OCI-LY3 (cell line): ENCODE measurements at regions not wholly inside any gene's neighbourhood (a gene's known extent, or its start where the extent isn't known, plus 50 kb on each side); places are given as distances from the start of the nearest gene placed in this dataset.

Experiments
- H2AFZ ChIP-seq: fragments of 200-600, 300-600 bp; shearing (Covaris generic); 2 replicates; pipeline ENCODE4 v1.6.0; 2014; ENCODE audit warnings: antibody characterized with exemption, low read depth, low read length
- H3K27ac ChIP-seq: fragments of 200-600, 300-600 bp; sonication (generic); 2 replicates; pipeline ENCODE4 v1.5.1; 2014; ENCODE audit warnings: mild to moderate bottlenecking, low read length, moderate library complexity, mixed read lengths
- H3K27me3 ChIP-seq: fragments of 200-600, 300-600 bp; sonication (generic); 2 replicates; pipeline ENCODE4 v1.6.1; 2014; ENCODE audit warnings: low read depth, low read length, mixed read lengths
- H3K36me3 ChIP-seq: fragments of 200-600, 300-600 bp; sonication (generic); replicated peaks from 2 replicates; pipeline ENCODE3; 2014; ENCODE audit warnings: low read depth, low read length, mixed read lengths
- H3K4me1 ChIP-seq: fragments of 300-600, 200-600 bp; sonication (generic); 2 replicates; pipeline ENCODE4 v1.6.1; 2014; ENCODE audit warnings: low read length, mixed read lengths
- H3K4me2 ChIP-seq: fragments of 200-600, 300-600 bp; sonication (generic); 2 replicates; pipeline ENCODE4 v1.6.1; 2014; ENCODE audit warnings: low read length, mixed read lengths
- H3K4me3 ChIP-seq: fragments of 300-600, 200-600 bp; sonication (generic); 2 replicates; pipeline ENCODE4 v1.5.1; 2014; ENCODE audit warnings: antibody characterized with exemption, mild to moderate bottlenecking, low read length, moderate library complexity
- H3K79me2 ChIP-seq: fragments of 300-600, 200-600 bp; shearing (Covaris generic); 2 replicates; pipeline ENCODE4 v1.6.1; 2014; ENCODE audit warnings: mild to moderate bottlenecking, low read length, mixed read lengths
- H3K9ac ChIP-seq: fragments of 300-600, 200-600 bp; shearing (Covaris generic); 2 replicates; pipeline ENCODE4 v1.6.0; 2014; ENCODE audit warnings: mild to moderate bottlenecking, low read length, moderate library complexity
- H3K9me3 ChIP-seq: fragments of 200-600, 300-600 bp; shearing (Covaris generic); 2 replicates; pipeline ENCODE4 v1.6.1; 2014; ENCODE audit warnings: low read length, mixed read lengths; ENCODE audit not compliant: insufficient read depth
- H4K20me1 ChIP-seq: fragments of 200-600, 300-600 bp; sonication (generic); 2 replicates; pipeline ENCODE4 v1.6.1; 2016; ENCODE audit warnings: low read length, mixed read lengths; ENCODE audit not compliant: insufficient read depth
- CTCF ChIP-seq: fragments of 200-600, 300-600 bp; sonication (generic); IDR thresholded peaks from 2 replicates; pipeline ENCODE4 v1.5.1; 2014; ENCODE audit warnings: antibody characterized with exemption, low read length, low read depth
- EZH2phosphoT487 ChIP-seq: fragments of 200-600 bp; shearing (Covaris generic); IDR thresholded peaks from 2 replicates; pipeline ENCODE4 v1.6.1; 2018; ENCODE audit warnings: antibody characterized with exemption, mixed run types, low read depth

DNA sequence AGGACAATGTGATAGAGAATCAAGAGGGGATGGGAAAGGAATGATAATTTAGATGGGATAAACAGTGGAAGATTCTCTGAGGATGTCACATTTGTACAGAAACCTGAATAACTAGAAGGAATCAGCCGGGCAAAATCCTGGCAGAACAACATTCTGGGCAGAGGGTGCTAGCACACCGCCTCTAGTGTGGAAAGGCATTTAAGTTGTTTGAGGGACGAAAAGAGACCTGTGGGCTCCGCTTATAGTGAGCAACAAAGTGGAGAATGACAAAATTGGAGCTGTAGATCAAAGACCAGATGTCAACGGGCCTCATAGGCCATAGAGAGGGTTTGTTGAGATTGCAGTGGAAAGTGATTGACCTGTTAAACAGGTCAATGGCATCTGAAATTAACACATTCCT lies 596.0 kb upstream of the SLIT2 start:
- no peak overlapping the region for H3K27ac ChIP-seq
- no peaks in the 10 kb centered on the region for H3K36me3 ChIP-seq
- 0 out of 2 replicates have a peak overlapping the region, but pooled peaks have one; percentile 11 for H2AFZ ChIP-seq
- H3K79me2 ChIP-seq: no peaks in the 10 kb centered on the region
- H3K4me3 ChIP-seq: no peak overlapping the region
- TF ChIP-seq CTCF: no peak
- TF ChIP-seq EZH2phosphoT487: no peak
- H3K27me3 ChIP-seq: no peaks in the 10 kb centered on the region
- H3K9ac ChIP-seq: no peak overlapping the region
- no peaks in the 10 kb centered on the region for H3K9me3 ChIP-seq
- no peaks in the 10 kb centered on the region for H3K4me1 ChIP-seq
- no peak overlapping the region for H3K4me2 ChIP-seq
- no peaks in the 10 kb centered on the region for H4K20me1 ChIP-seq

- no peak overlapping the region for H3K9ac ChIP-seq
- H3K9me3 ChIP-seq: no peaks in the 10 kb centered on the region
- no peak overlapping the region for H3K27ac ChIP-seq
- no peak overlapping the region for H3K4me3 ChIP-seq
- H3K4me2 ChIP-seq: no peak overlapping the region
- no peaks in the 10 kb centered on the region for H3K79me2 ChIP-seq
- H4K20me1 ChIP-seq: no peaks in the 10 kb centered on the region
- H3K36me3 ChIP-seq: no peaks in the 10 kb centered on the region
- H3K4me1 ChIP-seq: no peaks in the 10 kb centered on the region
- no peaks in the 10 kb centered on the region for H3K27me3 ChIP-seq
- H2AFZ ChIP-seq: no peak overlapping the region
- TF ChIP-seq CTCF (no peak), EZH2phosphoT487 (no peak)
Measured at GRCh38 chr4:19650903-19651864, 600.5 kb upstream of the SLIT2 start.

GRCh38 chr4:19645589-19645988 lies 606.1 kb upstream of the SLIT2 start:
- Histone ChIP-seq H3K9me3 (no peaks in the 10 kb centered on the region), H4K20me1 (no peaks in the 10 kb centered on the region), H3K79me2 (no peaks in the 10 kb centered on the region), H3K4me3 (no peak overlapping the region), H3K27ac (no peak overlapping the region), H3K9ac (no peak overlapping the region), H3K36me3 (no peaks in the 10 kb centered on the region), H3K4me1 (no peaks in the 10 kb centered on the region), H2AFZ (no peak overlapping the region), H3K4me2 (no peak overlapping the region), H3K27me3 (no peaks in the 10 kb centered on the region)
- TF ChIP-seq CTCF (no peak), EZH2phosphoT487 (no peak)

DNA sequence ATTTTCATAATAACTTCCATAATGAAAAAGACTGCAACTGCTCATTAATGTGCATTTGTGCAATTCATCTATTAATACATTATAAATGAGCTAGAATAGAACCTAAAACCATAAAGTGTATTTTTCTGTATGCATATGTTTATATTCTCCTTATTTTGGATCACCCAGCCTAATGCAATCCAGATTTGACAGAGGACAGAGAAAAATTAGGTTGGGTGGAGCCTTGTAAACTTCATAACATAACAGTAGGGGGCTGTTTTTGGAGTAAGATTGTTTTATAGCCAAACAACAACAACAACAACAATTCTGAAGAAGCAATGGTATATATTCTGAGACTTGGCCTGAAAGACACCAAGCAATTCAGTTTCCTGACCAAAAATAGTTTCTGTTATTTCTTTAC lies 615.3 kb upstream of the SLIT2 start:
- Histone ChIP-seq H3K9me3 (no peaks in the 10 kb centered on the region), H3K79me2 (no peaks in the 10 kb centered on the region), H2AFZ (no peak overlapping the region)

More for the DNA sequence above, 615.3 kb upstream of the SLIT2 start:
- Histone ChIP-seq H4K20me1 (no peaks in the 10 kb centered on the region), H3K4me2 (no peak overlapping the region), H3K27me3 (no peaks in the 10 kb centered on the region), H3K9ac (no peak overlapping the region), H3K4me1 (no peaks in the 10 kb centered on the region), H3K4me3 (no peak overlapping the region), H3K36me3 (no peaks in the 10 kb centered on the region), H3K27ac (no peak overlapping the region)
- TF ChIP-seq EZH2phosphoT487: no peak
- TF ChIP-seq CTCF: no peak
